ENCODE measurements at regions not wholly inside any gene's neighbourhood (a gene's known extent, or its start where the extent isn't known, plus 50 kb on each side); places are given as distances from the start of the nearest gene placed in this dataset.

DNA sequence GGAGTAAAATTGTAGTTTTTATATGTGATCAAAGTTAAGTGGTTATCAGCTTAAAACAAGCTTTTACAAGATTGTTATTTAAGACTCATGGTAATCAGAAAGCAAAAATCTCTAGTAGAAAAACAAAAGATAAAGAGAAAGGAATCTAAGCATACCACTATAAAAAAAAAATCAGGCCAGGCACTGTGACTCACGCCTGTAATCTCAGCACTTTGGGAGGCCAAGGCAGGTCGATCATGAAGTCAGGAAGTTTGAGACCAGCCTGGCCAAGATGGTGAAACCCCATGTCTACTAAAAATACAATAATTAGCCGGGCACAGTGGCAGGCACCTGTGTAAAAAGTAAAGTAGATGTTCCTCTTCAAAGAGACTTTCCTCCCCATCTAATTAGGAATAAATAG is 265.9 kb upstream of the NRP1 start:
- DNase-seq (ENCODE audit: low read depth, low spot score) (no peak), FAIRE-seq (no peak)
- Histone ChIP-seq H3K27ac (ENCODE audit: control insufficient read depth, insufficient read depth, low read length) (no peak overlapping the region), H3K9me1 (ENCODE audit: control insufficient read depth, extremely low read depth, insufficient read depth, low read length) (no peaks in the 10 kb centered on the region), H3K9me3 (ENCODE audit: control insufficient read depth, low read depth, low read length) (peaks cover 2% of the 10 kb centered on the region), H3K9ac (ENCODE audit: control insufficient read depth, extremely low read depth, insufficient read depth, low read length) (no peak overlapping the region), H2AFZ (ENCODE audit: control insufficient read depth, low read length) (no peak overlapping the region), H3K4me3 (ENCODE audit: control insufficient read depth in 2 of 3, extremely low read depth in 1 of 3, insufficient read depth in 2 of 3, low read depth in 1 of 3, low read length in 3 of 3) (no peak overlapping the region), H3K27me3 (ENCODE audit: control insufficient read depth, extremely low read depth, insufficient read depth, low read length) (no peaks in the 10 kb centered on the region), H3K4me2 (ENCODE audit: control insufficient read depth, extremely low read depth, insufficient read depth, low read depth, low read length) (no peak overlapping the region), H3K4me1 (ENCODE audit: control insufficient read depth, extremely low read depth, insufficient read depth, low read length) (no peaks in the 10 kb centered on the region), H3K36me3 (ENCODE audit: control insufficient read depth in 2 of 2, extremely low read depth in 1 of 2, insufficient read depth in 2 of 2, low read length in 2 of 2) (no peaks in the 10 kb centered on the region), H4K20me1 (ENCODE audit: control insufficient read depth, extremely low read depth, insufficient read depth, low read length) (no peaks in the 10 kb centered on the region), H3K79me2 (ENCODE audit: control insufficient read depth, insufficient read depth, low read length) (no peaks in the 10 kb centered on the region)
- no peak for TF ChIP-seq EZH2 (IDR thresholded peaks at IDR 0.05; ENCODE audit: low read length)
- TF ChIP-seq, protein P1, sequence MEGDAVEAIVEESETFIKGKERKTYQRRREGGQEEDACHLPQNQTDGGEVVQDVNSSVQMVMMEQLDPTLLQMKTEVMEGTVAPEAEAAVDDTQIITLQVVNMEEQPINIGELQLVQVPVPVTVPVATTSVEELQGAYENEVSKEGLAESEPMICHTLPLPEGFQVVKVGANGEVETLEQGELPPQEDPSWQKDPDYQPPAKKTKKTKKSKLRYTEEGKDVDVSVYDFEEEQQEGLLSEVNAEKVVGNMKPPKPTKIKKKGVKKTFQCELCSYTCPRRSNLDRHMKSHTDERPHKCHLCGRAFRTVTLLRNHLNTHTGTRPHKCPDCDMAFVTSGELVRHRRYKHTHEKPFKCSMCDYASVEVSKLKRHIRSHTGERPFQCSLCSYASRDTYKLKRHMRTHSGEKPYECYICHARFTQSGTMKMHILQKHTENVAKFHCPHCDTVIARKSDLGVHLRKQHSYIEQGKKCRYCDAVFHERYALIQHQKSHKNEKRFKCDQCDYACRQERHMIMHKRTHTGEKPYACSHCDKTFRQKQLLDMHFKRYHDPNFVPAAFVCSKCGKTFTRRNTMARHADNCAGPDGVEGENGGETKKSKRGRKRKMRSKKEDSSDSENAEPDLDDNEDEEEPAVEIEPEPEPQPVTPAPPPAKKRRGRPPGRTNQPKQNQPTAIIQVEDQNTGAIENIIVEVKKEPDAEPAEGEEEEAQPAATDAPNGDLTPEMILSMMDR (optimal IDR thresholded peaks at IDR 0.05 in 1 of 3, IDR thresholded peaks at IDR 0.05 in 1 of 3, conservative IDR thresholded peaks at IDR 0.05 in 1 of 3; ENCODE audit: extremely low read depth in 1 of 3, insufficient read depth in 2 of 3, low read length in 3 of 3): no peak
- dilution Hi-C loops (cut with MboI; ENCODE audit: extremely low pct_ligation_motif_present, low sequenced_read_pairs): no loop called here

DNA sequence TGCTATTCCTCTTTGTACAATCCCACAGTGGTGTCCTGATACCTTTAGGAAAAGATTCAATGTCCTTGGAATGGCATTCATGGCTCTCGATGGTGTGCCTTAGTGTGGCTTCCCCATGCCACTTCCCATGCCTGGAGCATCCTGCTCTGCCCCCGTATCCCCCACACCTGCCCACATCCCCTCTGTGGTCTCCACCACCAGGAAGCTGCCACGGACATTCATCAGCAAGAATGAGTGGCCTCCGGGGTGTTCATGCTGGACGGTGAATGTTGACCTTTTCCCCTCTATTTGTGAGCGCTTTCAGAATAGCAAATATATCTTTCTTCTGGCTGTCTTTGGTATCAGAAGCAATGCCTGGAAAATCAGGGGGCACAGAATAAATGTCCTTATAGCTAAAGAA is 262.0 kb upstream of the NRP1 start:
- dilution Hi-C loops (cut with MboI; ENCODE audit: extremely low pct_ligation_motif_present, low sequenced_read_pairs): no loop called here
- Histone ChIP-seq H4K20me1 (ENCODE audit: control insufficient read depth, extremely low read depth, insufficient read depth, low read length) (no peaks in the 10 kb centered on the region), H3K9ac (ENCODE audit: control insufficient read depth, extremely low read depth, insufficient read depth, low read length) (no peak overlapping the region), H3K36me3 (ENCODE audit: control insufficient read depth in 2 of 2, extremely low read depth in 1 of 2, insufficient read depth in 2 of 2, low read length in 2 of 2) (no peaks in the 10 kb centered on the region), H3K9me1 (ENCODE audit: control insufficient read depth, extremely low read depth, insufficient read depth, low read length) (no peaks in the 10 kb centered on the region), H3K4me3 (ENCODE audit: control insufficient read depth in 2 of 3, extremely low read depth in 1 of 3, insufficient read depth in 2 of 3, low read depth in 1 of 3, low read length in 3 of 3) (no peak overlapping the region), H3K4me1 (ENCODE audit: control insufficient read depth, extremely low read depth, insufficient read depth, low read length) (peaks cover 11% of the 10 kb centered on the region), H3K9me3 (ENCODE audit: control insufficient read depth, low read depth, low read length) (peaks cover 2% of the 10 kb centered on the region), H3K27me3 (ENCODE audit: control insufficient read depth, extremely low read depth, insufficient read depth, low read length) (no peaks in the 10 kb centered on the region), H2AFZ (ENCODE audit: control insufficient read depth, low read length) (no peak overlapping the region), H3K27ac (ENCODE audit: control insufficient read depth, insufficient read depth, low read length) (no peak overlapping the region), H3K79me2 (ENCODE audit: control insufficient read depth, insufficient read depth, low read length) (no peaks in the 10 kb centered on the region), H3K4me2 (ENCODE audit: control insufficient read depth, extremely low read depth, insufficient read depth, low read depth, low read length) (no peak overlapping the region)
- FAIRE-seq (no peak), DNase-seq (ENCODE audit: low read depth, low spot score) (no peak)
- TF ChIP-seq, protein P1 (optimal IDR thresholded peaks at IDR 0.05 in 1 of 3, IDR thresholded peaks at IDR 0.05 in 1 of 3, conservative IDR thresholded peaks at IDR 0.05 in 1 of 3; ENCODE audit: extremely low read depth in 1 of 3, insufficient read depth in 2 of 3, low read length in 3 of 3): no peak
- TF ChIP-seq EZH2 (IDR thresholded peaks at IDR 0.05; ENCODE audit: low read length): no peak

Measured in keratinocyte (primary cell).